IPS-18a (cell line): ENCODE measurements at regions not wholly inside any gene's neighbourhood (a gene's known extent, or its start where the extent isn't known, plus 50 kb on each side); places are given as distances from the start of the nearest gene placed in this dataset.

ENCODE experiments used
- H3K27ac ChIP-seq: one replicate; pipeline ENCODE4 v1.5.1; 2013; ENCODE audit warnings: low read length
- H3K27me3 ChIP-seq: one replicate; pipeline ENCODE4 v1.6.1; 2013; ENCODE audit warnings: mild to moderate bottlenecking, low read length; ENCODE audit not compliant: control insufficient read depth, insufficient read depth
- H3K36me3 ChIP-seq: one replicate; pipeline ENCODE4 v1.6.1; 2013; ENCODE audit warnings: low read depth, low read length; ENCODE audit not compliant: control insufficient read depth
- H3K4me1 ChIP-seq: one replicate; pipeline ENCODE4 v1.6.1; 2013; ENCODE audit warnings: low read depth, low read length; ENCODE audit not compliant: control insufficient read depth
- H3K4me3 ChIP-seq: one replicate; pipeline ENCODE4 v1.5.1; 2013; ENCODE audit warnings: low read length
- H3K9ac ChIP-seq: one replicate; pipeline ENCODE4 v1.6.1; 2013; ENCODE audit warnings: mild to moderate bottlenecking, low read length, moderate library complexity
- H3K9me3 ChIP-seq: one replicate; pipeline ENCODE4 v1.6.1; 2013; ENCODE audit warnings: low read depth, low read length; ENCODE audit not compliant: control insufficient read depth

- no peak overlapping the region for H3K9ac ChIP-seq
- no peaks in the 10 kb centered on the region for H3K36me3 ChIP-seq
- no peaks in the 10 kb centered on the region for H3K27me3 ChIP-seq
- no peaks in the 10 kb centered on the region for H3K9me3 ChIP-seq
- H3K4me3 ChIP-seq, result no peak overlapping the region
- H3K27ac ChIP-seq, result no peak overlapping the region
- H3K4me1 ChIP-seq, result peaks cover 6% of the 10 kb centered on the region
These were observed 213.7 kb downstream of the HTR1B start for GRCh38 chr6:77249560-77249959.

GRCh38 chr6:77245026-77245425 is 218.3 kb downstream of the HTR1B start:
- H3K27ac ChIP-seq, result no peak overlapping the region

GRCh38 chr6:77231438-77232305 is 231.6 kb downstream of the HTR1B start:
- H3K27me3 ChIP-seq, result no peaks in the 10 kb centered on the region
- H3K36me3 ChIP-seq, result no peaks in the 10 kb centered on the region
- H3K9me3 ChIP-seq, result no peaks in the 10 kb centered on the region
- no peak overlapping the region for H3K27ac ChIP-seq
- H3K4me1 ChIP-seq, result no peaks in the 10 kb centered on the region
- H3K9ac ChIP-seq, result no peak overlapping the region
- H3K4me3 ChIP-seq, result no peak overlapping the region

More at GRCh38 chr6:77245026-77245425, 218.3 kb downstream of the HTR1B start:
- H3K27me3 ChIP-seq, result no peaks in the 10 kb centered on the region
- no peaks in the 10 kb centered on the region for H3K9me3 ChIP-seq
- H3K4me3 ChIP-seq, result no peak overlapping the region
- peaks cover 6% of the 10 kb centered on the region for H3K4me1 ChIP-seq
- H3K9ac ChIP-seq, result no peak overlapping the region
- H3K36me3 ChIP-seq, result no peaks in the 10 kb centered on the region

GRCh38 chr6:77228279-77228678 is 235.0 kb downstream of the HTR1B start:
- Histone ChIP-seq H3K4me3 (no peak overlapping the region), H3K27ac (no peak overlapping the region), H3K9ac (no peak overlapping the region), H3K4me1 (no peaks in the 10 kb centered on the region), H3K9me3 (no peaks in the 10 kb centered on the region), H3K27me3 (no peaks in the 10 kb centered on the region), H3K36me3 (no peaks in the 10 kb centered on the region)

DNA sequence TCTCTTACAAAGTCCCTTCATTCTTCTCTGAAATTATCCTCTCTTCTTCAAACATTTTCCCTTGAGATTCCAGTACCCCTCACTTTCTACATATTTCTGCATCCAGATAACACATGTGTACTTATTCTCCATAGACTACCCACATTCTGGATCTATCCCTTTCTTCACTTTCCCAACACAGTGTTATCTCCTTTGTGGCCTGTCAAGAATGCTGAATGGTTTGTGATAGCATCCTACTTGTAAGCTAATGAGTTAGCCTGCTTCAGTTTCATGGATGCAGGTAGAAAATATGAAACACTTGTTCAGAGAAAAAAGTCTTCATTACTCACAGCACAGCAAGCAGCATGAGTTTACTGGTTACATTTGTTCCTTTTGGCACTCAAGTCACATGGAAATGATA is 245.4 kb downstream of the HTR1B start:
- H3K27me3 ChIP-seq, result no peaks in the 10 kb centered on the region
- no peak overlapping the region for H3K4me3 ChIP-seq
- no peaks in the 10 kb centered on the region for H3K4me1 ChIP-seq
- peaks cover 4% of the 10 kb centered on the region for H3K9me3 ChIP-seq
- H3K36me3 ChIP-seq, result no peaks in the 10 kb centered on the region
- no peak overlapping the region for H3K27ac ChIP-seq
- no peak overlapping the region for H3K9ac ChIP-seq

DNA sequence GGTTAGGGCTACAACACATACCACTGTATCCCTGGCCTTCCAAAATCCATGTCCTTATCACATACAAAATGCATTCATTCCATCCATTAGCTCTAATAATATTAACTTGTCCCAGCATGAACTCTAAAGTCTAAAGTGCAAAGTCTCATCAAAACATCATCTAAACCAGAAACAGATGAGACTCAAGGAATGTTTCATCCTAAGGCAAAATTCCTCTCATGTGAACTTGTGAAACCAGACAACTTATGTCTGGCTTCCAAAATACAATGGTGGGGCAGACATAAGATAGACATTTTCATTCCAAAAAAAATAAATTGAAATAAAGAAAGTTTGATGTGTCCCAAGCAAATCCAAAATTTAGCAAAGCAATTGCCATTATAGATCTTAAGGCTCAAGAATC is 257.4 kb downstream of the HTR1B start:
- no peaks in the 10 kb centered on the region for H3K4me1 ChIP-seq
- no peak overlapping the region for H3K9ac ChIP-seq
- no peaks in the 10 kb centered on the region for H3K36me3 ChIP-seq
- H3K4me3 ChIP-seq, result no peak overlapping the region
- H3K9me3 ChIP-seq, result no peaks in the 10 kb centered on the region
- H3K27ac ChIP-seq, result no peak overlapping the region
- H3K27me3 ChIP-seq, result no peaks in the 10 kb centered on the region

- Histone ChIP-seq H3K9me3 (no peaks in the 10 kb centered on the region), H3K27ac (no peak overlapping the region), H3K4me1 (no peaks in the 10 kb centered on the region), H3K9ac (no peak overlapping the region), H3K36me3 (no peaks in the 10 kb centered on the region), H3K27me3 (no peaks in the 10 kb centered on the region), H3K4me3 (no peak overlapping the region)
These were observed 258.7 kb downstream of the HTR1B start for GRCh38 chr6:77204555-77204954.

DNA sequence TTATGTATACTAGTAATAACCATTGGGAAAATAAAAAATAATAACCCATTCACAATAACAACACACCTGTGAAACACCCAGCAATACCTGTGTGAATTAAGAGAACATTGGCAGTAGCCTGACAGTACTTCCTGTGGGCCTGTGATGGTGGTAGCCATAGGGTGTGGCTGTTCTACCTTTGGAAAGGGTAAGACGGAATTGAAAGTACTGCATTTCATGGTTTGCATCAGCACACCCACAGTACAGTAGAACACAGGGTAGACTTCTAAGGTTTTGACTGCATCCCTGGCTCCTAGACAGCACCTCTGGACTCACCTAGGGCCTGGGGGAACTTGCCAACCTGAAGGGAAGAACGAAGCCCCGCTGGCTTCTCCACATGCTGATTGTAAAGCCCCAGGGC is 279.8 kb downstream of the HTR1B start:
- Histone ChIP-seq H3K27me3 (no peaks in the 10 kb centered on the region), H3K4me3 (no peak overlapping the region), H3K9ac (no peak overlapping the region), H3K36me3 (no peaks in the 10 kb centered on the region), H3K4me1 (no peaks in the 10 kb centered on the region), H3K9me3 (no peaks in the 10 kb centered on the region), H3K27ac (no peak overlapping the region)

DNA sequence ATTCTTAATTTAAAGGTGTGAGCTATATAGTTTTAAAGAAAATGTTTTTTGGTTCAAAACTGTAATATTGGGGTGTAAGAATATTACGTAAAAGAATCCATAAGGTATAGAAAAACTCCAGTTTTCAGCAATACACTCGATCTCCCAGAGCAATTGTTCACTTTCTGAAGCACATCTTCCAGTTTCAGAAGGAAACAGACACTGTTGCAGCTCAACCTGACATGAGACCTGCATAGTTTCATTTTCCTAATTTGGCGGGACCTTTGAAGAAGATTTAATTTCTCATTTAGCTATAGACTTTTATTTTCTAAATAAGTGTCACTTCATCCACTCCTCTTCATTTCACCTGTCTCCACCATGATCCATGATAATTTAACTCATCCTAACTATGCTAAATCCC is 281.5 kb downstream of the HTR1B start:
- Histone ChIP-seq H3K4me1 (no peaks in the 10 kb centered on the region), H3K27me3 (no peaks in the 10 kb centered on the region), H3K9me3 (no peaks in the 10 kb centered on the region), H3K4me3 (no peak overlapping the region), H3K9ac (no peak overlapping the region), H3K36me3 (no peaks in the 10 kb centered on the region), H3K27ac (no peak overlapping the region)

DNA sequence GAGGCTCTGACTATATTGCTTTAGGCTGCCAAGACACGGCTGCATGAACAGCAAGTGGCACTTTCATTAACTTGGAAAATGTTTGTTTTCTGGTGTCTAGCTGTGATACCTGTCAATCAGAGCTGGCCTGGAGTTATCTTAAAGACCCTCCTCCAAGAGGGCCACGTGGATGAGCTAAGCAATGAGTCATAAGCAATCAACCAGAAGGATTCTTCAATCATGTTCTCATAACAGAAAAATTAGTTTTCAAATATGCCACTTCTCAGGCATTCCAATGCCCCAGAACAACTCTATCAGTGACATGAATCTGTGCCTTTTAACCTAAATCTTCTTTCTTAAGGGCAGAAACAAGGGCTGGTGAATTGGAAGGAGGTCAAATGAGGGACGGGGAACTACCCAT is 283.0 kb downstream of the HTR1B start:
- Histone ChIP-seq H3K9me3 (no peaks in the 10 kb centered on the region), H3K27me3 (no peaks in the 10 kb centered on the region), H3K9ac (no peak overlapping the region), H3K36me3 (no peaks in the 10 kb centered on the region), H3K27ac (no peak overlapping the region), H3K4me1 (no peaks in the 10 kb centered on the region), H3K4me3 (no peak overlapping the region)

DNA sequence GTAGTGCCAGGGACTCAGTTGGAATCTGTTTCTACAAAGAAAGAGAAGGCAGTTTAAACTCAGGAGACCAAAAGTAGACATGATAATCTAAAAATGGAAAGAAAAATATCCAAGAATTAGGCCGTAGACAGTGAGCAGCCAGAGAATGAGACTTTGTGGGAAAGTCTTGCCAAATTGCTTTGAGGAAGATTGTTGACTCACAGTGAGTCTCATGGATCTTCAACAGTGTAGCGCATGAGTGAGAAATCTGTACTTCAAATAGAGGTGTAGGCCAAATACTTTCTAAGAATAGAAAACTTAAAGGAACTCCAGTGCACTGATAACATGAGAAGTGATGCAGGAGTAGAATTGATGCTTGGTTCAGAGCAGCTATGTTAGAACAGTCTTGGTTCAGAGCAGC is 284.5 kb downstream of the HTR1B start:
- H3K27ac ChIP-seq, result no peak overlapping the region
- H3K36me3 ChIP-seq, result no peaks in the 10 kb centered on the region
- no peaks in the 10 kb centered on the region for H3K27me3 ChIP-seq
- no peaks in the 10 kb centered on the region for H3K9me3 ChIP-seq
- no peak overlapping the region for H3K4me3 ChIP-seq
- no peak overlapping the region for H3K9ac ChIP-seq
- no peaks in the 10 kb centered on the region for H3K4me1 ChIP-seq

- H3K27ac ChIP-seq, result no peak overlapping the region
- H3K9ac ChIP-seq, result no peak overlapping the region
- H3K36me3 ChIP-seq, result no peaks in the 10 kb centered on the region
- H3K4me3 ChIP-seq, result no peak overlapping the region
- H3K27me3 ChIP-seq, result no peaks in the 10 kb centered on the region
- H3K9me3 ChIP-seq, result no peaks in the 10 kb centered on the region
- no peaks in the 10 kb centered on the region for H3K4me1 ChIP-seq
These were observed 285.8 kb downstream of the HTR1B start for GRCh38 chr6:77177470-77177869.
